ENCODE measurements at regions not wholly inside any gene's neighbourhood (a gene's known extent, or its start where the extent isn't known, plus 50 kb on each side); places are given as distances from the start of the nearest gene placed in this dataset.

- no peaks in the 10 kb centered on the region for H3K9me3 ChIP-seq
- DNase-seq = no peak
- H3K36me3 ChIP-seq = no peaks in the 10 kb centered on the region
- WGBS, 2 donors = 83 to 89% methylated on average over 3 of the region's 3 CpGs
- TF ChIP-seq POLR2A (IDR thresholded peaks at IDR 0.05) = no peak
- TF ChIP-seq EP300 (IDR thresholded peaks at IDR 0.05) = no peak
- TF ChIP-seq POLR2AphosphoS5 (IDR thresholded peaks at IDR 0.05) = no peak
- TF ChIP-seq CTCF (IDR thresholded peaks at IDR 0.05) = no peak
- H3K4me1 ChIP-seq = no peaks in the 10 kb centered on the region
- H3K4me3 ChIP-seq = no peak overlapping the region
- intact Hi-C loops (cut with DNase I) = no loop called here
- no peak overlapping the region for H3K27ac ChIP-seq
- H3K27me3 ChIP-seq = no peaks in the 10 kb centered on the region
Observed at GRCh38 chr7:8965177-8965576, 531.8 kb downstream of the NXPH1 start.

GRCh38 chr7:8973601-8974000, 540.2 kb downstream of the NXPH1 start:
- TF ChIP-seq CTCF (IDR thresholded peaks at IDR 0.05) (no peak), POLR2AphosphoS5 (IDR thresholded peaks at IDR 0.05) (no peak), EP300 (IDR thresholded peaks at IDR 0.05) (no peak), POLR2A (IDR thresholded peaks at IDR 0.05) (no peak)
- H3K27ac ChIP-seq = no peak overlapping the region
- no peak for DNase-seq
- no peaks in the 10 kb centered on the region for H3K36me3 ChIP-seq
- H3K27me3 ChIP-seq = no peaks in the 10 kb centered on the region
- intact Hi-C loops (cut with DNase I) = no loop called here
- no peaks in the 10 kb centered on the region for H3K4me1 ChIP-seq
- H3K9me3 ChIP-seq = no peaks in the 10 kb centered on the region
- no peak overlapping the region for H3K4me3 ChIP-seq
- WGBS, 2 donors = 65 to 75% methylated on average over 3 of the region's 3 CpGs

GRCh38 chr7:8975681-8976080, 542.3 kb downstream of the NXPH1 start:
- Histone ChIP-seq H3K9me3 (no peaks in the 10 kb centered on the region), H3K27me3 (no peaks in the 10 kb centered on the region), H3K4me3 (no peak overlapping the region), H3K4me1 (no peaks in the 10 kb centered on the region), H3K36me3 (no peaks in the 10 kb centered on the region), H3K27ac (no peak overlapping the region)
- intact Hi-C loops (cut with DNase I) = no loop called here
- TF ChIP-seq POLR2A (IDR thresholded peaks at IDR 0.05) (no peak), EP300 (IDR thresholded peaks at IDR 0.05) (no peak), CTCF (IDR thresholded peaks at IDR 0.05) (no peak)
- no peak for DNase-seq

- Histone ChIP-seq H3K4me1 (no peaks in the 10 kb centered on the region), H3K27ac (no peak overlapping the region), H3K27me3 (no peaks in the 10 kb centered on the region), H3K36me3 (no peaks in the 10 kb centered on the region), H3K4me3 (no peak overlapping the region), H3K9me3 (no peaks in the 10 kb centered on the region)
- intact Hi-C loops (cut with DNase I) = no loop called here
- TF ChIP-seq CTCF (IDR thresholded peaks at IDR 0.05) (no peak), EP300 (IDR thresholded peaks at IDR 0.05) (no peak), POLR2AphosphoS5 (IDR thresholded peaks at IDR 0.05) (no peak), POLR2A (IDR thresholded peaks at IDR 0.05) (no peak)
- 72 to 84% methylated on average over 2 of the region's 2 CpGs for WGBS, 2 donors
- no peak for DNase-seq
Observed at GRCh38 chr7:8982338-8982992, 549.1 kb downstream of the NXPH1 start.

GRCh38 chr7:8985255-8985654, 551.8 kb downstream of the NXPH1 start:
- no peak for DNase-seq
- Histone ChIP-seq H3K27ac (no peak overlapping the region), H3K9me3 (no peaks in the 10 kb centered on the region), H3K36me3 (no peaks in the 10 kb centered on the region), H3K27me3 (no peaks in the 10 kb centered on the region), H3K4me3 (no peak overlapping the region), H3K4me1 (no peaks in the 10 kb centered on the region)
- TF ChIP-seq EP300 (IDR thresholded peaks at IDR 0.05) = no peak
- no peak for TF ChIP-seq POLR2A (IDR thresholded peaks at IDR 0.05)
- no peak for TF ChIP-seq POLR2AphosphoS5 (IDR thresholded peaks at IDR 0.05)
- no peak for TF ChIP-seq CTCF (IDR thresholded peaks at IDR 0.05)
- WGBS, 2 donors = 76 to 77% methylated on average over 3 of the region's 3 CpGs
- intact Hi-C loops (cut with DNase I) = no loop called here

Measured in sigmoid colon (tissue), 6 donors.